Globus pallidus (tissue), 1 donor: ENCODE measurements at regions not wholly inside any gene's neighbourhood (a gene's known extent, or its start where the extent isn't known, plus 50 kb on each side); places are given as distances from the start of the nearest gene placed in this dataset.
"Not testable (repeated sequence)": the region's sequence is repeated elsewhere in the genome, so short reads cannot be mapped to it uniquely, and the experiment has no call there.

Experiments
- DNase-seq: peaks from one replicate; pipeline ENCODE4 v3.0.0-alpha.2; 2015; ENCODE audit warnings: low spot score

- not testable (repeated sequence) for DNase-seq
These were observed 241.9 kb downstream of the CWH43 start for GRCh38 chr4:49227941-49228340.

DNA sequence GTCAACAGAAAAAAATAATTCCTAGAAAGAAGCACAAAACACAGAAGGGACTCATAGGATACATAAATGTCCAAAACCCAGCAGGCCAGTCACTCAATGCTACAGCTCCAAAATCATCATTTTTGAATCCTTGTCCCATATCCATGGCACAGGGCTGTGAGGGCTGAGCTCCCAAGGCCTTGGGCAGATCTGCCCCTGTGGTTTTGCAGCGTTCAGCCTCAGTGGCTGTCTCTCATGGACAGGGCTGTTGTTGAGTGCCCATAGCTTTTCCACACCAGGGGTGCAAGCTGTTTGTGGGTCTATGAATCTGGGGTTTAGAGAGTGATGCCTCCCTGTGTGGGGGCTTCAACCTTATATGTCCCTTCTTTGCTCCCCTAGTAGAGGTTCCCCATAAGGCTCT lies 243.2 kb downstream of the CWH43 start:
- DNase-seq = not testable (repeated sequence)

- DNase-seq = not testable (repeated sequence)
These were observed 243.6 kb downstream of the CWH43 start for GRCh38 chr4:49229713-49230112.

GRCh38 chr4:49233346-49233745 lies 247.3 kb downstream of the CWH43 start:
- DNase-seq = not testable (repeated sequence)

DNA sequence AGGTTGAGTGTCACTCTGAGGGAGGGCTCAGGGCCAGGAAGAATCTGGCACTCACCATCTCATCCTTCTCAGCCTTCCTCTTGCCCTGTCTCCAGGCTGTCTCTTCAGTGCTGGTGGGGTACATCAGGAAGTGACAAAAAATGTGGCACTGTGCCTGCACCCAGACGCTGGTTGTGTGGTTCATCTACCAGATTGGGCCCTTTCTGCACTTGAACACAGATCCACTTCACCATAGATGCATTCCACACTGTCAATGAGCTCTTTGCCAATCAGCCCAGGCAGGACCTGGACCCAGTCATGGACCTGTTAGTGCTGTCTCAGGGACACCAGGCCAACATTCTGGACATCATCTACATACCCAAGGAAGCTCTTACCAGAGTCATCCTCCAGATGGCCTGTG lies 247.7 kb downstream of the CWH43 start:
- not testable (repeated sequence) for DNase-seq

- not testable (repeated sequence) for DNase-seq
These were observed 248.3 kb downstream of the CWH43 start for GRCh38 chr4:49234382-49234781.

DNA sequence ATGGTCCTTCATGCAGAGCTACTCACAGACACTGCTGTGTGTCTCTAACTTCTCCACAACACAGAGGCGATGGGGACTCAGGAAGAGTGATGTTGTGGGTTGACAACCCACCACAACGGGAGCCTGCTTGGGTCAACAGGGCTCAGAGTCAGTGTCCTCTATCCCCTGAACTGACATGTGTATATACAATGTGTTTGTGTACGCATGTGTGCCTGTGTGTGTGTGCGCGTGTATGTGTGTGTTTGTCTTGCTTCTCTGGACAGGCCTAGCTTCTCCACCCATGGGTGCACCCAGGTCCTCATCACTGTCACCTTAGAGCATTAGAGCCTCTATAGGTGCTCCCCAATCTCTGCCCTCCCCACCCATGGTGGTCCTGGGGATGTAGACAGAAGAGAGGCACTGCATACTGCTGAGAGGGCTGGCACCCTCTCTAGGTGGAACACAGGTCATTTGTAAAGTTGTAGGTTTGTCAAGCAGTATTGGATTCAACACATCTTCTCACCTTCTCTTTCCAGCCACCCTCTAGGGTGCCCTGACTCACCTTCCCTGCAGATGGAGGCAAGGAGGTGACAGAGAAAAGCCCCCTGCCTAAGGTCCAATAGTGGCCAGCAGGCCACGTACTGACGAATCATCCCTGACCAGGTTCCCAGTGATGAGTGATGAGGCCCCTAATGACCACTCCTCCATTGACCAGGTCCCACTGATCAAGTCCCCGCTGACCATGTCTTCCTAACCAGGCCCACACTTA lies 249.5 kb downstream of the CWH43 start:
- DNase-seq = not testable (repeated sequence)

GRCh38 chr4:49236474-49236873 lies 250.4 kb downstream of the CWH43 start:
- not testable (repeated sequence) for DNase-seq

DNA sequence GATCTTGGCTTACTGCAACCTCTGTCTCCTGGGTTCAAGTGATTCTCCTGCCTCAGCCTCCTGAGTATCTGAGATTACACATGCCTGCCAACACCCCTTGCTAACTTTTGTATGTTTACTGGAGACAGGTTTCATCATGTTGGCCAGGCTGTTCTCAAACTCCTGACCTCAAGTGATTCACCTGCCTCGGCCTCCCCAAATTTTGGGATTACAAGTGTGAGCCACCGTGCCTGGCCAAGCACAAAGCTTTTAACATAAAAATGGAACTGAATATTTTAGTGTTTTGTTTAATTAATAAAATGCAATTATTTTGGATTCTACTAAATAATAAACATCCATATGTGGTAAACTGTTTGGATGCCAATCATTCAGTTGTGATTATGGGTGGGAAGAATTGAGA lies 255.2 kb downstream of the CWH43 start:
- DNase-seq = not testable (repeated sequence)

GRCh38 chr4:49262786-49263185 lies 276.7 kb downstream of the CWH43 start:
- DNase-seq = not testable (repeated sequence)

DNA sequence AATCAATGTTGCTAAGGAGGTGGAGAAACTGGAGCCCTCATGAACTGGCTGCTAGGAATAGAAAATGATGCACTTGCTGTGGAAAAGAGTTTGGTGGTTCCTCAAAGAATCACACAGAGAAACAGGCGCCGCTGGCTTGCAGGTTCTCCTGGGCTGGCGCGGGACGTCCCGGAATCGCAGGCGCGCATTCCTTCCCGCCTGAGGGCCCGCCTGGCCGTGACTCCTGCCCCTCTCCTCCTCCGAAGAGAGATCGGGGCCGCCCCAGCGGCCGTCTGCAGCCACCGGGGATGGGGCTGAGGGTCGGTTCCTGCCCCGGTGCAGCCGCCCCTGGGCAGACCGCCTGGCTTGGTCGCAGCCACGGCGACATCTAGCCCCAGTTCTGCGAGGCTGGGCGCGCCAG lies 284.4 kb downstream of the CWH43 start:
- DNase-seq = not testable (repeated sequence)

DNA sequence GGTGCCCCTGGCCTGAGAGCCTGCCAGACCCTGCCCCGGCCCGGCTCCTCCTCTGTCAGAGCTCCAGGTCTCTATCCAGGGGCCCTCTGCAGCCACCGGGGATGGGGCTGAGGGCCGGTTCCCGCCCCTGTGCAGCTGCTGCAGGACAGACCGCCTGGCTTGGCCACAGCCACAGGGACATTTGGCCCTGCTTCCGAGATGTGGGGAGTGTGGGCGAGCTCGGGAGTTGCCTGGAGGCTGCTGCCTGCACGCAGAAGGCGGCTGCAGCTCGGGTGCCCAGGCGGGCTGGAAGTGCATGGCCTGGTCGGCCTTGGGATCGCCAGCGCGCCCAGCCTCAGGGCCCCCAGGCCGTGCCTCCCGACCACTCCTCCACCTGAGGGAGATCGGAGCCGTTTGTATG lies 284.8 kb downstream of the CWH43 start:
- DNase-seq = not testable (repeated sequence)

DNA sequence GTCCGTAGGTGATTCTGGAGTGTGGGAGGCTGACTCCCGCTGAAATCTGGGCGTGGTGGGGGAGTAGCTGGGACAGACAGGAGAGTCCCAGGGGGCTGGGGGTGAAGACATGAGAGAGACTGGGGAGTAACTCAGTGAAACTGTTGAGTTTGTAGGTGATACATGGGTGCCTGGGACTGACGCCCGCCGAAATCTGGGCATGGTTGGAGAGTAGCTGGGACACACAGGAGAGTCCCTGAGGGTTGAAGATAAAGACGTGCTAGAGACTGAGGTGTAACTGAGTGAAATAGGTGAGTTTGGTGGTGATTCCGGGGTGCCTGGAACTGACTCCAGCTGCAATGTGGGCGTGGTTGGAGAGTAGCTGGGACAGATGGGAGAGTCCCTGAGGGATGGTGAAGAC lies 299.8 kb downstream of the CWH43 start:
- DNase-seq = not testable (repeated sequence)

GRCh38 chr4:49286926-49287745 lies 301.1 kb downstream of the CWH43 start:
- DNase-seq = not testable (repeated sequence)

- not testable (repeated sequence) for DNase-seq
These were observed 301.8 kb downstream of the CWH43 start for GRCh38 chr4:49287893-49288292.

DNA sequence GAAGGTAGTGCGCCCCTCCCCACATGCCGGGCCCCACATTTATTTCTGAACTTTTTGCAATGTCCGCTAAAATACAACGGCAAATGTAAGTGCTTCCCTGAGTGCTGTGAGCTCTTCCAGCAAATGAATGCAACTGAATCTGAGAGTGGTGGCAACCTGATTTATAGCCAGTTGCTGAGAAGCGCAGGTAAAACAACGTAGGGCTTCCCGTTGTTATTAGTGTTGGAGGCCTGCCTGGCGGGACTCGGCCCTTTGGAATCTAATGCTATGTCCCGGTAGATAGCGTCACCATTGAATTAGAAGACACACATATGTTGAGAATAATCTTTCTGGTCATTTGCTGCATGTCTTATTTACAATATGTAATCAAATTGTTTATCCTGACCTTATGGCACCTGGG lies 302.7 kb downstream of the CWH43 start:
- not testable (repeated sequence) for DNase-seq

DNA sequence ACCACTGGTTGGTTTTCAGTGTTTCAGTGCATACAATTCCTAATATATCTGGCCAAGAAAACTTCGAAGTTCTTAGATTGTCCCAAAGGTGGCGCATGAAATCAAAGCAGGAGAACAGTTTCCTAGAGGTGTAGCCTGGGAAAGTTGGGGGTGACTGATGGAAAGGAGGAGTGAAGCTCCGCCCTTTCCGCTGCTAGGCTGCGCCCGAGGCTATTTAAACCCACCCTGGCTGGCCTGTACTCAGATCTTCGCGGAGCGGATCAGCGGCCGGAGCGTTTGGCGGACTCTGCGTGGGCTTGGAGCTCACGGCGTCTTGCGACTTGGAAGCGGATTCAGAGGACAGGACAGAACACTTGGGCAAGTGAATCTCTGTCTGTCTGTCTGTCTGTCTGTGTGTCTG lies 328.7 kb downstream of the CWH43 start:
- DNase-seq = not testable (repeated sequence)

GRCh38 chr4:49320725-49321410 lies 334.8 kb downstream of the CWH43 start:
- DNase-seq = not testable (repeated sequence)

DNA sequence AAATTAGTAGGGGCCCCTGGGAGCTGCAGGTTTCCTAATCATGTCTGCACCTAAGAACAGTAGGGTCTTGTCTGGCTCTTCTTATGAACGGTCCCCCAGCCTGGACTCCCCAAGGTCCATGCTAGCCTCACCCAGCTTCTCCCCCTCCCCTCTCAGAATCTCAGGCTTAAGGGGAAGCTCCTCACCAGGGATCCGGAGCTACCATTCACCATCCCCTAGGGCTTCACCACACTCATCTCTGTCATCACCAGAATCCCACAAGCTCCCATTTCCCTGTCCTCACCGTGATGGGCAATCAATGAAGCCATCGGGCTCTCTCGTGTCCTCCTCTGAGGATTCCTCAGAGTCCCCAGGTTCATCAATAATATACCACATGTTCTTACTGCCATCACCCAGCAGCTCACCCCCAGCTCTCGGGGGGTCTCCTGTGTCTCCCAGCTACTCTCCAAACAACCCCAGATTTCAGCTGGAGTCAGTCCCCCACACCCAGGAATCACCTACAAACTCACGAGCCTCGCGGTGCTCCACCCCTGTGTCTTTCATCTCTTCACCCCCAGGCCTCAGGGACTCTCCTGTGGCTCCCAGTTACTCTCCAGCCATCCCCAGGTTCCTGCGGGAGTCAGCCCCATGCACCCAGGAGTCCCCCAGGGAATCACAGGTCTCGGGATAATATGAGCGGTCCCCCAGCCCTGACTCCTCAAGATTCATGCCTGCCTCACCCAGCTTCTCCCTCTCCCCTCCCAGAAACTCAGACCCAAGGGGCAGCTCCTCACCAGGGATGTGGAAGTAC lies 335.6 kb downstream of the CWH43 start:
- DNase-seq = not testable (repeated sequence)

GRCh38 chr4:49322610-49323572 lies 336.8 kb downstream of the CWH43 start:
- not testable (repeated sequence) for DNase-seq
